GM12878 (cell line): ENCODE measurements at regions not wholly inside any gene's neighbourhood (a gene's known extent, or its start where the extent isn't known, plus 50 kb on each side); places are given as distances from the start of the nearest gene placed in this dataset.

Experiments used
- ATAC-seq: fragments of 200-7000 bp; cut with Tn5 transposase; 3 replicates; pipeline ENCODE4 v1.9.1; 2020; ENCODE audit warnings: mild to moderate bottlenecking, moderate library complexity
- BruUV-seq: library from RNA; stranded (reverse); fragments of 400-500 nt; replicated peaks from 2 replicates; lab custom pipeline; 2021; lab: Mats Ljungman, UMichigan
- CTCF ChIA-PET: fragments of 300-600 bp; sonication (Branson Sonifier 250); formaldehyde crosslinking; extraction: SDS; loops from one replicate; lab custom pipeline; 2021; ENCODE audit warnings: inconsistent platforms; lab: Yijun Ruan, JAX
- POLR2A ChIA-PET: fragments of 350-600 bp; formaldehyde crosslinking; extraction: SDS; loops from one replicate; lab custom pipeline; 2021; ENCODE audit warnings: inconsistent platforms; lab: Charles Lee
- RAD21 ChIA-PET: fragments of 300-600 bp; sonication (Branson Sonifier 250); formaldehyde crosslinking; loops from one replicate; lab custom pipeline; 2023; ENCODE audit warnings: antibody characterized with exemption; ENCODE audit not compliant: unreplicated experiment; lab: Charles Lee
- SMC1A ChIA-PET: fragments of 300-600 bp; sonication (Branson Sonifier 250); formaldehyde crosslinking; loops from one replicate; lab custom pipeline; 2023; ENCODE audit not compliant: unreplicated experiment, uncharacterized antibody; lab: Charles Lee
- DNase-seq: peaks from one replicate; pipeline ENCODE4 v3.0.0-alpha.2; 2011; ENCODE audit warnings: low read depth, low spot score
- FAIRE-seq: peaks from 3 replicates; lab custom pipeline; 2011; peaks lifted over from hg19 to GRCh38; lab: Jason Lieb, UNC
- H2AFZ ChIP-seq: 2 replicates; pipeline ENCODE4 v1.6.0; 2011; ENCODE audit warnings: low read depth, low read length, control low read depth; ENCODE audit not compliant: control insufficient read depth
- H3K27ac ChIP-seq: 2 replicates; pipeline ENCODE4 v1.5.1; 2011; ENCODE audit warnings: control low read depth; ENCODE audit not compliant: control insufficient read depth, insufficient read depth
- H3K27me3 ChIP-seq, 2 experiments: replicated peaks in 1 of 2; 2 replicates each; pipeline versions ENCODE4 v1.6.0 to v1.6.1; 2011; ENCODE audit warnings: low read length in 1 of 2; ENCODE audit not compliant: control insufficient read depth in 2 of 2, insufficient read depth in 2 of 2
- H3K36me3 ChIP-seq, 2 experiments: 2 replicates each; pipeline ENCODE4 v1.5.1; 2011; ENCODE audit warnings: low read length in 1 of 2; ENCODE audit not compliant: control insufficient read depth in 2 of 2, insufficient read depth in 2 of 2
- H3K4me1 ChIP-seq: 2 replicates; pipeline ENCODE4 v1.6.1; 2011; ENCODE audit warnings: mild to moderate bottlenecking, low read length, moderate library complexity, mixed read lengths; ENCODE audit not compliant: control insufficient read depth, insufficient read depth
- H3K4me2 ChIP-seq: 2 replicates; pipeline ENCODE4 v1.6.0; 2011; ENCODE audit warnings: control low read depth; ENCODE audit not compliant: control insufficient read depth, insufficient read depth
- H3K4me3 ChIP-seq: fragments of 200-600 bp; sonication (generic); 2 replicates; pipeline ENCODE4 v1.5.1; 2016
- H3K79me2 ChIP-seq: 2 replicates; pipeline ENCODE4 v1.6.0; 2011; ENCODE audit warnings: low read length; ENCODE audit not compliant: control insufficient read depth, insufficient read depth
- H3K9ac ChIP-seq: 2 replicates; pipeline ENCODE4 v1.8.0; 2011; ENCODE audit warnings: low read length, control low read depth, mixed read lengths; ENCODE audit not compliant: control insufficient read depth, insufficient read depth
- H3K9me3 ChIP-seq: replicated peaks from 3 replicates; pipeline ENCODE4 v1.5.1; 2011; ENCODE audit warnings: mild to moderate bottlenecking, low read length; ENCODE audit not compliant: control insufficient read depth, insufficient read depth
- H4K20me1 ChIP-seq: 2 replicates; pipeline ENCODE4 v1.6.0; 2011; ENCODE audit not compliant: control insufficient read depth, insufficient read depth
- BCL11A ChIP-seq: IDR thresholded peaks from 2 replicates; pipeline ENCODE4 v1.6.1; 2011; ENCODE audit warnings: low read depth, low read length
- CEBPZ ChIP-seq: fragments of 150-350 bp; IDR thresholded peaks from 2 replicates; pipeline ENCODE4 v1.6.1; 2016; ENCODE audit warnings: low read depth, low read length
- ETV6 ChIP-seq, 2 experiments: fragments of 450-650 bp in 1 of 2; IDR thresholded peaks in 1 of 2; conservative IDR thresholded peaks in 1 of 2; 2 replicates each; pipeline ENCODE4 v1.6.1; 2014; ENCODE audit warnings: antibody characterized with exemption in 1 of 2, borderline replicate concordance in 1 of 2, low read depth in 1 of 2, mild to moderate bottlenecking in 1 of 2, moderate library complexity in 1 of 2
- KAT2A ChIP-seq: conservative IDR thresholded peaks from 2 replicates; pipeline ENCODE4 v1.6.1; 2011; ENCODE audit warnings: low read depth, low read length; ENCODE audit not compliant: control insufficient read depth
- MAX ChIP-seq: IDR thresholded peaks from 2 replicates; pipeline ENCODE4 v1.6.1; 2012; ENCODE audit warnings: low read depth, low read length, improper control_type of control experiment
- NFYB ChIP-seq: IDR thresholded peaks from 2 replicates; pipeline ENCODE4 v1.6.1; 2011; ENCODE audit warnings: low read depth, mild to moderate bottlenecking, low read length, improper control_type of control experiment, moderate library complexity; ENCODE audit not compliant: insufficient read depth
- PRDM15 ChIP-seq: fragments of 450-650 bp; formaldehyde crosslinking; IDR thresholded peaks from 2 replicates; pipeline ENCODE4 v1.4.0; 2020; ENCODE audit warnings: mild to moderate bottlenecking, moderate library complexity
- SIN3A ChIP-seq: IDR thresholded peaks from 2 replicates; pipeline ENCODE4 v1.6.1; 2012; ENCODE audit warnings: low read depth, low read length, improper control_type of control experiment
- ZSCAN29 ChIP-seq: fragments of 450-650 bp; IDR thresholded peaks from 2 replicates; pipeline ENCODE4 v1.6.1; 2017; ENCODE audit warnings: mild to moderate bottlenecking, moderate library complexity
- WGBS: methylation state at CpG from one replicate; pipeline ENCODE4 v1.1.6; 2016; ENCODE audit warnings: low lambda C conversion rate; ENCODE audit not compliant: insufficient replicate concordance, insufficient coverage; ENCODE audit errors: missing lambda C conversion rate; 5-methylcytosine and 5-hydroxymethylcytosine counted together
- in situ Hi-C: fragments of 300-500 bp; cut with MboI; formaldehyde crosslinking; loops from 9 replicates; pipeline ENCODE4 v1.14.3; 2018; ENCODE audit warnings: mixed read lengths
- intact Hi-C: fragments of 100-400 bp; cut with micrococcal nuclease; formaldehyde crosslinking; loops from one replicate; pipeline ENCODE4 v1.14.2; 2022; ENCODE audit not compliant: unreplicated experiment
- TF ChIP-seq, protein P1 (sequence below): IDR thresholded peaks from 2 replicates; pipeline ENCODE4 v1.6.1; 2012; ENCODE audit warnings: mild to moderate bottlenecking, low read depth, low read length

- TF ChIP-seq BCL11A: no peak
Observed at GRCh38 chr2:238742664-238743063, 105.2 kb upstream of the TWIST2 start (continued).

DNA sequence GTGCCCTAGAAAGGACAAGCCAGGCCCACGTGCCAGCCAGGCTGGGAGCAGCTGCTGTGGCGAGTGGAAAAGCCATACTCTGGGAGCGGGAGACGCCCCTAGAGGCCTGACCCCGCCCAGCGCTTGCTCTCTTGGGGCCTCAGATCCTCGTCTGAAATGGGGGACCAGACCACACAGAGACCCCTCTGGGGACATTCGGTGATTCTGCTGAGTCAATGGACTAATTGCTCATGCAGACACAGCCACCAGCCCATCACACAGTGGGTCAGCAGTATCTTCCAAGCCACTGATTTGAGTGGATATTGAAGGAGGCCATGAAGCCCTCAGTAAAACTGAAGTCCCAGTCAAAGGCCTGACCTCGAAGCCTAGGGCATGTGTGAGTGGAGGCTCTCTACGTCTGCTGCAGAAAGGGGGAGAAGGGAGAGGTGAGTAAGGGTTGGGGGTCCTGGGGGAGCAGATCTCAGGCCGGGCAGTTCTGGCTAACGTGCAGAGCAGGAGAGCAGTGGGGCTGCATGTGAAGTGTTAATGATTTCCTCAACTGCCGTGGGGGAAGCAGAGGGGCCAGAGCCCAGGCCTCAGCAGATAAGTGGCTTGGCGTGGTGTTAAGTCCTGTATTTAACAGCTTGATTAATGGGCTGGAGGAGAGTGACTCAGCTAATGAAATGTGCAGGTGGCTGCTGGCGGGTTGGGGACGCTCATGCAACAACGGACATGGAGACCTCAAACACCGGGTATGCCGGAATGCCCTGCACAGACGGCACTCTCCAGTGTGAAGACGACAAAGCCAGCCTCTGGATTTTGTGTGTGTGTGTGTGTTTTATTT lies 104.4 kb upstream of the TWIST2 start:
- no peaks in the 10 kb centered on the region for H3K36me3 ChIP-seq
- FAIRE-seq: no peak
- no peaks in the 10 kb centered on the region for H3K79me2 ChIP-seq
- DNase-seq: no peak
- no peaks in the 10 kb centered on the region; the same call in 2 of the 3 replicates for H3K9me3 ChIP-seq
- in situ Hi-C loops: no loop called here
- 16% methylated on average over 21 of the region's 21 CpGs for WGBS
- ChIA-PET SMC1A (no interaction called here), RAD21 (no interaction called here), POLR2A (no interaction called here), CTCF (no interaction called here)
- no peak overlapping the region for H3K4me2 ChIP-seq
- intact Hi-C loops: no loop called here
- H3K4me1 ChIP-seq: no peaks in the 10 kb centered on the region
- BruUV-seq: no TSS peak
- H4K20me1 ChIP-seq: no peaks in the 10 kb centered on the region
- H3K9ac ChIP-seq: no peak overlapping the region
- no peak overlapping the region for H3K4me3 ChIP-seq
- no peaks in the 10 kb centered on the region for H3K27me3 ChIP-seq
- no peak overlapping the region for H3K27ac ChIP-seq
- no peak for ATAC-seq
- H2AFZ ChIP-seq: no peak overlapping the region
- TF ChIP-seq NFYB: no peak
- no peak for TF ChIP-seq ZSCAN29
- TF ChIP-seq ETV6 (conservative IDR thresholded peaks at IDR 0.05 in 1 of 2, IDR thresholded peaks at IDR 0.05 in 1 of 2; ENCODE audit: borderline replicate concordance in 1 of 2, low read depth in 1 of 2): no peak
- TF ChIP-seq, protein P1, sequence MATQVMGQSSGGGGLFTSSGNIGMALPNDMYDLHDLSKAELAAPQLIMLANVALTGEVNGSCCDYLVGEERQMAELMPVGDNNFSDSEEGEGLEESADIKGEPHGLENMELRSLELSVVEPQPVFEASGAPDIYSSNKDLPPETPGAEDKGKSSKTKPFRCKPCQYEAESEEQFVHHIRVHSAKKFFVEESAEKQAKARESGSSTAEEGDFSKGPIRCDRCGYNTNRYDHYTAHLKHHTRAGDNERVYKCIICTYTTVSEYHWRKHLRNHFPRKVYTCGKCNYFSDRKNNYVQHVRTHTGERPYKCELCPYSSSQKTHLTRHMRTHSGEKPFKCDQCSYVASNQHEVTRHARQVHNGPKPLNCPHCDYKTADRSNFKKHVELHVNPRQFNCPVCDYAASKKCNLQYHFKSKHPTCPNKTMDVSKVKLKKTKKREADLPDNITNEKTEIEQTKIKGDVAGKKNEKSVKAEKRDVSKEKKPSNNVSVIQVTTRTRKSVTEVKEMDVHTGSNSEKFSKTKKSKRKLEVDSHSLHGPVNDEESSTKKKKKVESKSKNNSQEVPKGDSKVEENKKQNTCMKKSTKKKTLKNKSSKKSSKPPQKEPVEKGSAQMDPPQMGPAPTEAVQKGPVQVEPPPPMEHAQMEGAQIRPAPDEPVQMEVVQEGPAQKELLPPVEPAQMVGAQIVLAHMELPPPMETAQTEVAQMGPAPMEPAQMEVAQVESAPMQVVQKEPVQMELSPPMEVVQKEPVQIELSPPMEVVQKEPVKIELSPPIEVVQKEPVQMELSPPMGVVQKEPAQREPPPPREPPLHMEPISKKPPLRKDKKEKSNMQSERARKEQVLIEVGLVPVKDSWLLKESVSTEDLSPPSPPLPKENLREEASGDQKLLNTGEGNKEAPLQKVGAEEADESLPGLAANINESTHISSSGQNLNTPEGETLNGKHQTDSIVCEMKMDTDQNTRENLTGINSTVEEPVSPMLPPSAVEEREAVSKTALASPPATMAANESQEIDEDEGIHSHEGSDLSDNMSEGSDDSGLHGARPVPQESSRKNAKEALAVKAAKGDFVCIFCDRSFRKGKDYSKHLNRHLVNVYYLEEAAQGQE: no peak
- no peak for TF ChIP-seq KAT2A
- TF ChIP-seq MAX: no peak
- no peak for TF ChIP-seq PRDM15 (CRISPR knock-in tag)
- no peak for TF ChIP-seq CEBPZ
- no peak for TF ChIP-seq SIN3A
